ACHN (cell line): ENCODE measurements at regions not wholly inside any gene's neighbourhood (a gene's known extent, or its start where the extent isn't known, plus 50 kb on each side); places are given as distances from the start of the nearest gene placed in this dataset.

ENCODE experiments used
- DNase-seq: peaks from one replicate; pipeline ENCODE4 v3.0.0-alpha.2; 2015
- in situ Hi-C: cut with HindIII; loops from 2 replicates; pipeline ENCODE4 v1.10.0; 2017; ENCODE audit warnings: low sequenced_read_pairs, low pct_ligation_motif_present, low pct_unique_long_range_greater_than_20kb

DNA sequence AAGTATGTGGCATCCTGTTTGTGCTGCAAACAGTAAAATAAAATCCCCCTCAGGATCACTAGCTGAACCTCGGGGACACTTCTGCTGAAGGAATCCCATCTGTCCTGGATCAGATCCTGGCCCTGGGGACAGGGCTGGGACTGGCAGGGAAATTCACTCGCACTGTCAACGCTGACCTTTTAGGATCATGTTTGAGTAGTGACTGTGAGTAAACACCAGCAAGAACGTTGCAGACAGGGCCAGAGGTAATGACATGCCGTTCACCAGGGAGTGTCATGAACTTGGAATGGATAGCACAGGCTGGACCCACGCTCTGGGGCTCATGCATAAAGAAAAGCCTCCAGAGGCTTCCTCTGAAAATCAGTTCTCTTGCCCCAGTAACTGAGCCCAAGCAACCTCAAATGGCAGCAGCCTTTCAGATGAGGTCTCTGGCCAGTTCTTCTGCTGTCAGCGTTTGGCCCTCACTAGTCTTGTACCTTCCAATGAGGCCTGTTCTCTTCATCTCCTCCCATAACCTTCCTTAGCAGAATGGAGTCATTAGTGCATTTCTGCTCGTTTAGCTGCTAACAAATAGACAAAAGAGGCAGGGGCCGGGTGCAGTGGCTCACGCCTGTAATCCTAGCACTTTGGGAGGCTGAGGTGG is 51.0 kb upstream of the BARX2 start:
- in situ Hi-C loops = no loop called here
- no peak for DNase-seq

DNA sequence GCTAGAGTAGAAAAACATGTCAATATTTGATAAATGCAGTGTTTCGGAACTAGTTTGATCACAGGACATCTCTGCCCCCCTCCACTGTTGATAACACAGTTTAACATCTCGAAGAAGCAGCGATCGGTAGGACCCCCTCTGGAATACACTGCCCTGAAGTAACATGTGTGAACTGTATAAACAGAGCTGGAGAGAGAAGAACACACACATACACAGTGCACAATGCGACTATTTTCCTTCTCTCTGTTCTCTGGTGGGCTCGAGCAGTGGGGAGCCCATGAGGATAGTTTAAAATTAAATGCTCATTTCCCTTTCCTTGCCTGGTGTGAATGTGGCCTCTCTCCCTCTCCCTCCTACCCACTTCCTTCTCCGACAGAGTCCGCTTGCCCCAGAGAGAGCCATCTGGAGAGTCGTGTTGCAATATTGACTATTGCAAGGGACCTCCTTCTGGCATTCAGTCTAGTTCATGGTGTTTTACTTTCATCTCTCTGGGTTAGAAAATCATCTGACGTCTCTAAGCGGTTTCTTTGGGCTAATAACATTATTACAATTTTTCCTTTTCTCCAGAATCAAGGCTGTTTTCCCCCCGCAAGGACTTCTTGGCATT is 51.6 kb upstream of the BARX2 start:
- no peak for DNase-seq
- in situ Hi-C loops = no loop called here

DNA sequence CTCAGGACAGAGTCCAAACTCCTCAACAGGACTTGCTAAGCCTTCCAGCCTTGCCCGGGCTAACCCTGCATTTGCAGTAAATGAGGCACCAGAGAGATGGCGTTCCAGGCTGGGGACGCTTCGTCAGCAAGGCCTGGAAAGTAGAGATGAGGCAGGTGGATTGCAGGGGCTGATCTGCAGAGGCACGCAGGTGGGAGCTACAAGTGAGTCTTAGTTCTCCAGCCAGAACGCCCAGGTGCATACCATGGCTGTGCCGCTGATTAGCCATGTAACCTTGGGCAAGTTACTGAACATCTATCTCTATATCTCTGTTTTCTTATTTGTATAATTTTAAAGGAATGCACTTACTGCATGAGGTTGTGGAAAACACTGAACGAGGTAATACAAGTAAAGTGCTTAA is 52.7 kb upstream of the BARX2 start:
- no peak for DNase-seq
- in situ Hi-C loops = no loop called here

DNA sequence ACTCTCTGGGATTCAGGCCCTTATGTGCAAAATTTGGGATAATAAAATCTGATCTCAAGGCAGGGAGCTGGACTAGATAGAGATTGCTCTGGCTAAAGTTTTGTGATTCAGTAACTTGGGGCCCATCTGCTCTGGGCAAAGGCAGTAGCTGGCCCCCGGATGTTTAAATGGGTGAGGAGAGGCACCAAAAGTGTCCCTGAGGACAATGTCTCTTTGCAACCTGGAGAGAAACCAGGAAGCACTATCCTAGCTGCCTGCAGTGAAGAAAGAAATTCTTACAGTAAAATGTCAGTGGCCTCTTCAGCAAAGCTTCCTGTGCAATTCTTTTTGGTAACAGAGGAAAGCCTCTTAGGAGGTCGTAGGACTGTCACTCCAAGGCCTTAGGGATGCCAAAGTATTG is 54.6 kb upstream of the BARX2 start:
- no peak for DNase-seq
- in situ Hi-C loops = no loop called here

DNA sequence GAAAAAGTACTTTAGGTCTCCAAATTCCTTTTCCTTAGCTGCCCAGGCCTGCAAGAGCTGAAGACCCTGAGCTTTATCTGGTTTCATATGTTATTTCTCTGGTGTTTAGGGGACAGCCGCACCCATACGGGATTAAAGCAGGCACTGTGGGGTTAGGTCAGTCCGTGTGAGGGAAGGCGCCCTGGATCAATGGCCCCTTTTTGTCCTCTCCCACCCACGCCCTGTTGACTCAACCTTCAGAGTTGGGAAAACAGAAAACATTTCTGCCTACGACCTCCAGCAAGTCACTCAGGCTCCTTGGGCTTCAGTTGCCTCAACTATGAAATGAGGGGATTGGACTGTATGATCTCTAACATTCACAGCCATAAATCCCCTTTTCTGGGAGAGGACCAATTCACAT is 55.2 kb upstream of the BARX2 start:
- DNase-seq = no peak
- in situ Hi-C loops = no loop called here

DNA sequence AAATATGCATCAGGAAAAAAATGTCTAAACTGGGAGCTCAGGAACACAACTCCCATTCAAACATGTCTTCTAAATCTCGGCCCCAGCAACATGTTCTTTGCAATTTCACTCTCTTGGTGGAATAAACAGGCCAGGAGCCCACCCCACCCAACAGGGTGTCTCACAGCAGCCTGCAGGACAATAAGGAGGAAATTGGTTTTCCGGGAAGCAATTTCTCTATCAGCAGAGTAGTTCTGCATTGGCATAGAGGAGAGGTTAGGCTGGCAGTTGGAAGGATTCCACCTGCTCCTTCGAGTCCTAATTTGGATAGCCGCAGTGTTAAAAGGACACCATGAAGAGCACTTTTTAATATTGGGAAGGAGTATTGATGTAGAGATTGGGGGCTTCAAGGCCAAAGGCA is 55.9 kb upstream of the BARX2 start:
- in situ Hi-C loops = no loop called here
- no peak for DNase-seq

DNA sequence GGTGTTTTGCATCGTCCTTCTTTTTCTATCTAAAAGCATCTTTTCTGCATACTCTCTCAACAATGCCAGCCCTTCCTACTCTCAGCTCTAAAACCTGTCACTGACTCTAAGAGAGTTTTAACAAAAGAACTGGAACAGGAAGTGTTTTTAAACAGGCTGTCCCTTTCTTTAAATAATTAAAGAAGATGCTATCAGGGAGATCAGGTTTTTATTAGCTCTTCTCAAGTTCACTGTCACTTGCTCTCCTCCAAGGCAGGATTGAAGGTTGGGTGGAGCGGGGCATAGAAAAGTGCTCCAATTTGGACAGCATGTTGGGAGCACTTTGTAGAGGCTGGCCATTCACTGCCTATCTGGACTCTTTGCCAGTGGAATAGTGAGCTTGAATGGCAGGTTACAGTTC is 56.4 kb upstream of the BARX2 start:
- in situ Hi-C loops = no loop called here

DNA sequence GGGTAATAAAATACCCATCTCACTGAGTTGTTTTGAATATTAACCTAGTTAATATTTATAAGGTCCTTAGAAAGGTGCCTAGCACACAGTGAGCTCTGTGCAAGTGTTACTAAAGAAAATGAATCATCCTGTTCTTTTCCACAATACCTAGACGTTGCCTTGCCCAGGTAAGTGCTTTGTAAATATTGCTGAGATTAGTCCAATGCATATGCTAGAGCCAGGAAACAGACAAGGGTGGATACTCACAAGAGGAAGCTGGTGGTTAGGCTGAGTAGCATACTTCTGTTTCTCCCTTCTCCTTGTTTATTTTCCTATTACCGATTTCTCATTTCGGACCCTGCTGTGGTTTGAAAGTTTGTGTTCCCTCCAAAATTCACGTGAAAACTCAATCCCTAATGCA is 58.1 kb upstream of the BARX2 start:
- in situ Hi-C loops = no loop called here
- DNase-seq = no peak

More for the DNA sequence above, 56.4 kb upstream of the BARX2 start:
- DNase-seq = no peak

DNA sequence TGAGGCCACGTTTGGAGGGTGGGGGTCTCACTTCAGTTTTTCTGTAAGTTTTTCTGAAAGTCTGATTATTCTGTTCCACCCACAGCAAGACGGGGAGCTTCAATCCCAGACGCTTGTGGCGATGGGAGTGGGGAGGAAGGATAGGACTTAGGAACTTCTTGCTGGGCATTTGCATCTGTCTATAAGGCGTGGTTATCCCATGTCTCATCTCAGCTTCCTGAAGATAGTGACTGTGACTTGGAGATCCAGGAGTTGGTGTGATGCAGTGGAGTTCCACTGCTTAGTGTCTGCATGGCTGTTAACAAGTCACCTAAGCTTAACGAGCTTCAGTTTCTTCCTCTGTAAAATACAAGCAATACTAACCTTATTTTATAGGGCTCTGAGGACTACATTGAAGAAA is 58.9 kb upstream of the BARX2 start:
- no peak for DNase-seq
- in situ Hi-C loops = no loop called here

DNA sequence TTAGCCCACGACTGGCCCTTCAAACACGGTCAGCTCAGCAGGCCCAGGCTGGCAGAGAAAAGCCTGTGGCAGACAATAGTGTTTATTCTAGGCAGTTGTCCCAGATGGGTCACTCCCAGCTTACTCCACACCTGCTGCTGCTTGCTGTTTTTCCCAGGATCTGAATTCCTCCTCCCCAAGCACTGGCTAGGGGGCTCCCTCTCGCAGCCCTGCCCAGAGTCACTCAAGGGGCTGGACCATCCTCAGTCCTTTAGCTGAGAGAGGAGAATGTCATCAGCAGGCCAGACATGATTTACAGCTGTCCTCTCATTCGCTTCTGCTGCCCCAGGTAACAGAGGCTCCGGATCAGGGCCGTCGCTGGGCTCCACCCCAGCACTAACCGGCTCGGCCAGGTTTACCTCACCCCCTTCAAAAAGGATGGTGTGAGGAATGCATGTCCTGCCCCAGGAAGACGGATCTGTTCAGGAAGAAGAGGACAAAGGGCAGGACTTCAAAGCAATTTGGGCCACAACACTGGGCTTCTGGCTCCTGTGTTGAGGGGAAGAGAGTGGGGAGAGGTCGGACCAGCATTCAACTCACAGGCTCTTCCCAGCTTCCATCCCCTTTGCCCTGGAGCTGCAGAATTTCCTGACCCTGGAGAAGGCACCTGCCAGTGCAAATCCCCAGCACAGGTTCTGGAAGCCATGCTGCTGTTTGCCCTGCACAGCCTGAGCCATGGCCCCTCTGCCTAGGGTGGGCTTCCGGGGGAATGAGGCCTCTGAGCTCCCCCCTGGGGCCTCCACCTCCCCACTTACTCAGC is 59.7 kb upstream of the BARX2 start:
- in situ Hi-C loops = no loop called here
- DNase-seq = no peak

DNA sequence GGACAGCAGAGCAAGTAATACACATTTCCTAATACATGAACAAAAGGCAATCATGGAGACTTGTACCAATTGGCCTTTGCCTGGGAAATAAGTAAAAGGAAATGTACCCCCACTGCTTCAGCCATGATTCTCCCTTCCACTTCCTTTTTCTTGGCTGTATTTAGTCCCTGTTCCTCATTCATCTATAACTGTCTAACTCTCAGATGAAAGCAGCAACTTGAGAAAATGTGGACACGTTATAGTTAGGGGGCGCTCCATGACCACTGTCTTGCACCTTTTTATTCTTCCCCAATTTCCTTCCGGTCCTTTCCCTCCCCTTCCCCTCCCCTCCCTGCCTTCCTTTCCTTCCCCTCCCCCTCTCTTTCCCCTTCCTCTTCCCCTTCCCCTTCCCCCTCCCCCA is 61.3 kb upstream of the BARX2 start:
- DNase-seq = no peak
- in situ Hi-C loops = no loop called here

DNA sequence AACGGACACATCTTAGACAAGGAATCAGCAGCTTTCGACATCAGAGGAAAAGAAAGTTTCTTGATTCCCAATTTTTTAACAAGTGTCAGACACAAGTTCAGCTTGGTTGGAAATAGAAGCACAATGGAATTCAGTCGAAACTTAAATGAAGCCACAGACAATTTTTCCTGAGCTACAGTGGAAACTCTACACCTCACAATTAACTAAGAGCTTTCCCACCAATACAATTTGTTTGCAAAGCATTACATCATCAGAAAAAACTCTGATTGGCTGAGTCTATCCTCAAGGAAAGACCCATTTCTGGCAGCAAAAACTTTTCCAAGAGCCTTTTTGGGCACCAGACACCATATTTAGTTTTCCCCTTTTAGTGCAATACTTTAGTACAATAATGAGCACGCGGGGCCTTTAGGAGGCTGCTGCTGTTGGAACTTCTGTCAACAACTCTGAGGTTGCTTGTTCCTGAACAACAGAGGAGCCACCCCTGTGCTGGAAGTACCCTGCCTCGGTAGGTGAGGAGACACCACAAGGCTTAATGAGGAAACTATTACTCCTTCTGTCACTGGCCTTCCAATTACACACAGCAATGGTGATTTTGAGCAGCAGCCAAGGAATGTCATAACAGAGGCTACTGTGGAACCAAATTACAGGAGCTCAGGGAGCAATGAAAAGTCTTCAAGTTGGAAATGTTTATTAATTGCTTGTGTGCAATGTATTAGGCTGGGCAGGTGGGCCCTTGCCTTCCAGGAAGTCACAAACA is 61.9 kb upstream of the BARX2 start:
- no peak for DNase-seq
- in situ Hi-C loops = no loop called here

DNA sequence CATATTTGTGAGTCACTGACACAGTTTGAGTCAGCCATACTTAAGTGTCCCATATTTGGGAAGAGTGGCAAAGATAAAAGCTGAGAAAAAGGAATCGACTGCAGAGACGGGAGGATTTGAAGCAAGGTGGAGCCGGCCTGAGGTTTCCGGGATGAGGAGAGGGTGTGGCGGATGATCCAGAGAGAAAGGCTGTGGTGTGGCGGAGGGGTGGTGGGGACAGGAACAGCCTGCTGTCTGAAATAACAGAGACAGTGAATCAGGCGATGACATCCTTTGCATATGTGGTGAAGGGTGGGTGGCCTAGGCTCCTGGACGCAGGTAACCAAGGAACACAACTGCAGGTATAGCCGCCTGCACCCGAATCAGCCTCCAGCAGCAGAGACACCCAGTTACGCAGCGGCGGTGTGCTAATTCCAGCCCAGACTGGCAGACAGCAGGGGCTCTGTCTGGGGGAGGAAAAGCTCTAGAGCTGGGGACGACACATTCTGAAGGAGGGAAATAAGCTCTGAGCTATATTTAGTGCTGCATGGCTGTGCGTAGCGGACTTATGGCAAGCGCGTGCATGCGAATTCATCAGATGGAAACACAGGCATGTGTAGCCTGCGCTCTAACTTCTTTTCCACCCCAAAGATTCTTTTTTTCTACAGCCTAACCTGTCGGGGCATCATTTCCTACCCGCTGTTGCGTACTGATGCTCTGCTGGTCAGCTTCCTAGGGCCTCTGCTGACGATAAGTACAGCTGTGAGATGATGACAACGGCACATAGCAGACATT is 62.7 kb upstream of the BARX2 start:
- no peak for DNase-seq
- in situ Hi-C loops = no loop called here

DNA sequence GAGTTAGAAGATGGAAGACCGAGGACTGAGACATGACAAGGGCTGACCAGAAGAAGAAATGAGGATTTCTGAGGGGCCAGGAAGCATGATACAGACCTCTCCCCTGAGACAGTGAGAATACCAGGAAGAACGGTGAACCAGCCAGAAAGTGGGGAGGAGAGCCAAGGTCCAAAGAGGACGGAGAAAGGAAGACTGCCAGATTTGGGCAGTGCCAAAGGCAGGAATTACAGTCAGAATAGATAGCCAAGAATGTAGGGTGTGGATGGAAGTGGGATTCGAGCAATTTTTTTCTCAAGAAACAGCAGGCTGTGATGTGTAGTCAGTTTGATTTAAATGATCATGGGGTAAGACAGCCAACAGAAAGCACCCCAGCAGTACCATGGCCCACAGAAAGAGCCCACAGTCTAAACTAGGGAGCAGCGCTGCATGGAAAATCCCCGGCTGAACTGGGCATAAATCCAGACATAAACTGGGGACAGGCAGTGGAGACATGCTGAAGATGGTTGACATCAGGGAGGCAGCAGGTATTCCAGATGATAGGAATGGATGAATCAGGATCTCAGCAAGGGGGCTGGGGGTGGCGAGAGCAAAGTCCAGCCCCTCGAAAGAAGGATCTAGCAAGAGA is 67.3 kb upstream of the BARX2 start:
- no peak for DNase-seq
- in situ Hi-C loops = no loop called here

DNA sequence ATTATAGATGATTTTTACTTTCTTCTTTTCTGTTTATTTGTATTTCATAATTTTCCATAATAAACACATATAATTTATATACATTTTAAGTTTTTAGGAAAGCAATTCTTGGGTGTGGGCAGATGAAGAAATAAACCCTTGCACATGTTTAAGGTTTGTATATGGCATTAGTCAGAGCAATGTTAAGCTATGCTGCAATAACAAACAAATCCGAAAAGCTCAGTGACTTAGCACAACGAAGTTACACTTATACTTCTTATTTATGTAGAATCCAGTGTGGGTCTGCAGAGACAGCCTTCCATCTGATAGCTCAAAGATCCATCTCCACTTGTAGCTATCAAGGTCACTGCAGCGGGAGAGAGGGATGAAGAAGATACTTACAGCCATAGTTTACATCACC is 68.5 kb upstream of the BARX2 start:
- no peak for DNase-seq
- in situ Hi-C loops = no loop called here

DNA sequence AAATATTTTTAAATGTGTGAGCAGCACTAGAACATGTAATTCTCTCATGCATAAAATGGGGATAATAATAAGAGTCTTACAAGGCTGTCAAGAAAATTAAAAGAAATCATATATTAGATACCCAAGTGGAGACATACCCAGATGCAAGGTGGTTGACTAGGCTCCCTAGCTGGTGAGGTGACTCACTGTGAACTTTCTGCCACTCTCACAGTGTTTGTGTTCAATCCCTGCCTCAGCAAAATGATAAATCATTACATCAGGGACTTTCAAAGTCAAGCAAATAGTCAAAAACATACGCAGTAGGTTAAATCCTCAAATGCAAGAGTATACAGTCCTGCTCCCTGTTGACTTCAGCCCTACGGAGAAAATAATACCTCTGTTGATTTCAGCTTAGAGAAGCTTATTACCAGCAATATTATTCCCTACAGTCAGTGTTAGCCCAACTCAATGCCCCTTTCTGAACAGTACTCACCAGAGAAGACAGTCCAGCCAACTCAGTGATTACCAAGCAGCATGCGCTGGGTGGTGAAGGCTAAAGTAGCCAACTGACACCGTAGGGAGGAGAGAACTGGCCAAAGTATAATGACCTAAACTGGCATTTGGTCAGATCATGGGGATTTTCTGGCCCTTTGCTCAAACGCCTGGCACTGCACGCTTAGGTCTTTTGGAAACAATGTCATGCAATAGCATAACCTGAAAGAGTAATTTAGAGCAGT is 73.1 kb upstream of the BARX2 start:
- in situ Hi-C loops = no loop called here
- no peak for DNase-seq

DNA sequence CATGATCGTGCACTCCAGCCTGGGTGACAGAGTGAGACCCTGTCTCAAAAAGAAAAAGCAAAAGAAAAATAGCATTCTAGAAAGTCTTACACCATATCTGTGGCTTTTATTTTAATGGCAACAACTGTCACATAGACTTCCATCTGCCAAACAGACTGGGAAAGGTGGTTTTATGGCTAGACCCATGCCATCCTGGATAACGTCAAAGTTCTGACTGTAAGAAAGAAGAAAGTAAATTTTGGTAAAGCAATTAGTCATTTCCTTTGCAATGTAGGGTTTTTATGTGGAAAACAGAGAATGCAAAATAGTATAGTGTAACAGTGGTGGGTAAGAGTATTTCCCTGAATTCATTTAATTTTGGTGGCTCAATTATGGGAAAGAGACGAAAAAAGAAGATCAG is 75.5 kb upstream of the BARX2 start:
- DNase-seq = no peak
- in situ Hi-C loops = no loop called here

DNA sequence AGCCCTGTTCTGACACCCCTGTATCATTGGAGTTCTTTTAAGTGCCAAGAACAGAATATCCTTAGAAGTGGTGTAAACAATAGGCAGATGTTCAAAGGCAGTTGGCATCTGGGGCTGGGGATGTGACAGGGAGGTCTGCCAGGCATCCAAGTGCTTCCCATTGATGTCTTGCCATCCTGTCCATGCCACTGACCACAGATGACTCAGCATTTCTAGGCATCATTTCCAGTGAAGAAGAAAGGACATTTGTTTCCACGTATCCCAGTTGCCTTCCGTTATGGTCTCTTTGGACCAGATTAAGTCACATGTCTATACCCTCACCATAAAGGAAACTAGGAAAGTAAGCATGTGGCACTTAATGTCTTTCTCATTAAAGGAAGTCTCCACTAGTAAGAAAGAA is 76.7 kb upstream of the BARX2 start:
- in situ Hi-C loops = no loop called here

More for the DNA sequence above, 76.7 kb upstream of the BARX2 start:
- DNase-seq = no peak
